H1 (cell line): ENCODE measurements at regions not wholly inside any gene's neighbourhood (a gene's known extent, or its start where the extent isn't known, plus 50 kb on each side); places are given as distances from the start of the nearest gene placed in this dataset.

ENCODE experiments used
- BRCA1 ChIP-seq: IDR thresholded peaks from 2 replicates; pipeline ENCODE4 v1.6.1; 2012; ENCODE audit warnings: low read depth, low read length, improper control_type of control experiment
- CBX8 ChIP-seq: fragments of 300-800, 300-1000 bp; sonication (generic); IDR thresholded peaks from 2 replicates; pipeline ENCODE4 v1.7.1; 2016; ENCODE audit warnings: low read depth, low read length, borderline replicate concordance
- CHD1 ChIP-seq: IDR thresholded peaks from 2 replicates; pipeline ENCODE4 v1.6.1; 2012; ENCODE audit warnings: low read depth, low read length, improper control_type of control experiment
- CTCF ChIP-seq, 3 experiments: IDR thresholded peaks; 1 replicate in 2 of 3; 2 replicates in 1 of 3; pipeline versions ENCODE4 v1.5.1 to v1.6.1; 2011; ENCODE audit warnings: low read length in 3 of 3, mild to moderate bottlenecking in 3 of 3, inconsistent platforms in 2 of 3, low read depth in 1 of 3, moderate library complexity in 1 of 3; ENCODE audit not compliant: insufficient read depth in 1 of 3; ENCODE audit errors: control extremely low read depth in 1 of 3
- EP300 ChIP-seq, 2 experiments: IDR thresholded peaks; 1 replicate in 1 of 2; 2 replicates in 1 of 2; pipeline ENCODE4 v1.6.1; 2011 to 2012; ENCODE audit warnings: low read depth in 2 of 2, low read length in 2 of 2, mild to moderate bottlenecking in 2 of 2, borderline replicate concordance in 1 of 2, inconsistent platforms in 1 of 2, moderate library complexity in 1 of 2
- EZH2 ChIP-seq: fragments of 200-600 bp; sonication (generic); IDR thresholded peaks from 2 replicates; pipeline ENCODE4 v1.7.1; 2012; ENCODE audit warnings: low read depth, mild to moderate bottlenecking, moderate library complexity, low read length, inconsistent platforms; ENCODE audit not compliant: severe bottlenecking
- JUN ChIP-seq: IDR thresholded peaks from 2 replicates; pipeline ENCODE4 v1.6.1; 2011; ENCODE audit warnings: low read depth, mild to moderate bottlenecking, improper control_type of control experiment, low read length
- POLR2A ChIP-seq, 2 experiments: IDR thresholded peaks; 1 replicate in 1 of 2; 2 replicates in 1 of 2; pipeline ENCODE4 v1.6.1; 2011; ENCODE audit warnings: low read depth in 2 of 2, low read length in 2 of 2, mild to moderate bottlenecking in 2 of 2; ENCODE audit errors: control extremely low read depth in 1 of 2
- RAD21 ChIP-seq, 2 experiments: IDR thresholded peaks in 1 of 2; conservative IDR thresholded peaks in 1 of 2; 2 replicates each; pipeline ENCODE4 v1.6.1; 2011; ENCODE audit warnings: low read depth in 2 of 2, low read length in 2 of 2, improper control_type of control experiment in 1 of 2, inconsistent platforms in 1 of 2, mild to moderate bottlenecking in 1 of 2, moderate library complexity in 1 of 2
- SIN3A ChIP-seq, 2 experiments: IDR thresholded peaks in 1 of 2; conservative IDR thresholded peaks in 1 of 2; 2 replicates each; pipeline ENCODE4 v1.6.1; 2011 to 2012; ENCODE audit warnings: low read length in 2 of 2, improper control_type of control experiment in 1 of 2, low read depth in 1 of 2, mild to moderate bottlenecking in 1 of 2
- TAF1 ChIP-seq: IDR thresholded peaks from 2 replicates; pipeline ENCODE4 v1.6.1; 2011; ENCODE audit warnings: mild to moderate bottlenecking, low read depth, low read length
- TAF7 ChIP-seq: optimal IDR thresholded peaks from 2 replicates; pipeline ENCODE3; 2011; ENCODE audit warnings: low read depth, mild to moderate bottlenecking, inconsistent platforms, low read length, moderate library complexity, borderline replicate concordance
- ZNF274 ChIP-seq: IDR thresholded peaks from 2 replicates; pipeline ENCODE4 v1.7.0; 2012; ENCODE audit warnings: low read length, borderline replicate concordance; ENCODE audit errors: extremely low read depth

GRCh38 chr5:157947156-157947555 is 88.2 kb upstream of the CLINT1 start:
- TF ChIP-seq JUN (no peak), CBX8 (no peak), CTCF (IDR thresholded peaks at IDR 0.05; ENCODE audit: control extremely low read depth in 1 of 3, insufficient read depth in 1 of 3, low read depth in 1 of 3, low read length in 3 of 3) (no peak), EP300 (IDR thresholded peaks at IDR 0.05; ENCODE audit: borderline replicate concordance in 1 of 2, low read depth in 2 of 2, low read length in 2 of 2) (no peak), SIN3A (conservative IDR thresholded peaks at IDR 0.05 in 1 of 2, IDR thresholded peaks at IDR 0.05 in 1 of 2; ENCODE audit: low read depth in 1 of 2, low read length in 2 of 2) (no peak), ZNF274 (no peak), POLR2A (IDR thresholded peaks at IDR 0.05; ENCODE audit: control extremely low read depth in 1 of 2, low read depth in 2 of 2, low read length in 2 of 2) (no peak), CHD1 (no peak), TAF1 (no peak), TAF7 (no peak), RAD21 (IDR thresholded peaks at IDR 0.05 in 1 of 2, conservative IDR thresholded peaks at IDR 0.05 in 1 of 2; ENCODE audit: low read depth in 2 of 2, low read length in 2 of 2) (no peak), EZH2 (no peak), BRCA1 (no peak)
